ENCODE measurements at regions not wholly inside any gene's neighbourhood (a gene's known extent, or its start where the extent isn't known, plus 50 kb on each side); places are given as distances from the start of the nearest gene placed in this dataset.

GRCh38 chr2:7744827-7745226, 827.6 kb downstream of the RNF144A start:
- Histone ChIP-seq H3K9me3 (ENCODE audit: control insufficient read depth, low read depth, low read length) (no peaks in the 10 kb centered on the region), H3K23me2 (ENCODE audit: insufficient read length, low read depth, low read length, poor library complexity, severe bottlenecking) (no peaks in the 10 kb centered on the region), H2BK5ac (ENCODE audit: insufficient read length, low read length) (no peak overlapping the region), H2BK20ac (ENCODE audit: low read depth, low read length, poor library complexity, severe bottlenecking) (no peak overlapping the region), H3K27me3 (ENCODE audit: insufficient read depth, low read length) (no peaks in the 10 kb centered on the region), H3K27ac (ENCODE audit: insufficient read length, low read depth, low read length) (no peak overlapping the region), H3K18ac (ENCODE audit: insufficient read length, low read depth, low read length) (no peak overlapping the region), H3K79me2 (ENCODE audit: insufficient read depth, low read length) (no peaks in the 10 kb centered on the region), H4K91ac (ENCODE audit: insufficient read length, low read depth, low read length) (no peak overlapping the region), H3K56ac (ENCODE audit: insufficient read length, low read depth, low read length) (no peak overlapping the region), H4K8ac (replicated peaks; ENCODE audit: insufficient read length, low read depth, low read length) (no peak overlapping the region), H3K9ac (ENCODE audit: extremely low read depth, insufficient read length, low read length) (no peak overlapping the region), H3K4me1 (ENCODE audit: insufficient read depth, low read length) (0 out of 2 replicates have a peak, but pooled peaks cover 3% of the 10 kb centered on the region), H3T11ph (ENCODE audit: low read length) (no peak overlapping the region), H4K5ac (ENCODE audit: insufficient read length, low read depth, low read length) (no peak overlapping the region), H2BK15ac (ENCODE audit: low read depth, low read length) (no peak overlapping the region), H2AFZ (ENCODE audit: low read length) (no peak overlapping the region), H4K20me1 (ENCODE audit: control insufficient read depth, insufficient read depth, insufficient read length) (no peaks in the 10 kb centered on the region), H2BK120ac (ENCODE audit: low read depth, low read length, poor library complexity, severe bottlenecking) (no peak overlapping the region), H2BK12ac (ENCODE audit: insufficient read length, low read depth, low read length) (no peak overlapping the region), H3K4me2 (ENCODE audit: insufficient read depth, insufficient read length, low read length) (no peak overlapping the region), H3K23ac (ENCODE audit: insufficient read length, low read depth, low read length) (no peak overlapping the region), H3K79me1 (ENCODE audit: insufficient read depth, low read depth, low read length, poor library complexity, severe bottlenecking) (no peaks in the 10 kb centered on the region), H2AK5ac (ENCODE audit: insufficient read length, low read length) (no peak overlapping the region), H3K14ac (ENCODE audit: insufficient read depth, low read length) (no peak overlapping the region), H3K4ac (ENCODE audit: low read depth, low read length) (no peak overlapping the region)
- H3K4me3 Mint-ChIP-seq, result no peak overlapping the region
- no peaks in the 10 kb centered on the region; the same call in 1 of the 2 replicates for H3K27me3 Mint-ChIP-seq (ENCODE audit: low read depth)
- no peak overlapping the region for H3K27ac Mint-ChIP-seq
- no peak for DNase-seq
- peaks cover 7% of the 10 kb centered on the region in 2 experiments for H3K4me1 Mint-ChIP-seq
- H3K36me3 Mint-ChIP-seq (ENCODE audit: insufficient read depth in 1 of 3, low read depth in 3 of 3), result peaks cover 0 to 3% (median 0%) of the 10 kb centered on the region in 3 experiments; a peak in 3 of 7 replicates
- H3K9me3 Mint-ChIP-seq, result peaks cover 0 to 4% of the 10 kb centered on the region in 2 experiments; a peak in 2 of 5 replicates
- TF ChIP-seq CTCF (conservative IDR thresholded peaks at IDR 0.05), result no peak
- 100% methylated on average over 1 of the region's 5 CpGs for WGBS (ENCODE audit: extremely low coverage, insufficient read length, low lambda C conversion rate)

All from H9 (cell line).